SJCRH30 (cell line): ENCODE measurements at regions not wholly inside any gene's neighbourhood (a gene's known extent, or its start where the extent isn't known, plus 50 kb on each side); places are given as distances from the start of the nearest gene placed in this dataset.
A peak's percentile ranks its signal among the peaks of the same experiment; 100 is the strongest.

Source experiments
- DNase-seq, 2 experiments: peaks; one replicate each; pipeline ENCODE4 v3.0.0-alpha.2; 2015 to 2020
- H3K27ac ChIP-seq: fragments of 250-450 bp; sonication (Bioruptor Pico); 2 replicates; pipeline ENCODE4 v1.5.1; 2020; ENCODE audit warnings: mild to moderate bottlenecking, moderate library complexity
- H3K27me3 ChIP-seq: fragments of 250-450 bp; sonication (Bioruptor Pico); 2 replicates; pipeline ENCODE4 v1.5.1; 2020; ENCODE audit warnings: mild to moderate bottlenecking, moderate library complexity
- H3K36me3 ChIP-seq: fragments of 250-450 bp; sonication (Bioruptor Pico); 2 replicates; pipeline ENCODE4 v1.5.1; 2020; ENCODE audit warnings: mild to moderate bottlenecking, moderate library complexity
- H3K4me1 ChIP-seq: fragments of 250-450 bp; sonication (Bioruptor Pico); 2 replicates; pipeline ENCODE4 v1.5.1; 2020; ENCODE audit warnings: mild to moderate bottlenecking, moderate library complexity
- H3K4me3 ChIP-seq: fragments of 250-450 bp; sonication (Bioruptor Pico); 2 replicates; pipeline ENCODE4 v1.5.1; 2020; ENCODE audit warnings: mild to moderate bottlenecking, moderate library complexity
- H3K9me3 ChIP-seq: fragments of 250-450 bp; sonication (Bioruptor Pico); replicated peaks from 2 replicates; pipeline ENCODE4 v1.5.1; 2020; ENCODE audit warnings: mild to moderate bottlenecking, moderate library complexity

DNA sequence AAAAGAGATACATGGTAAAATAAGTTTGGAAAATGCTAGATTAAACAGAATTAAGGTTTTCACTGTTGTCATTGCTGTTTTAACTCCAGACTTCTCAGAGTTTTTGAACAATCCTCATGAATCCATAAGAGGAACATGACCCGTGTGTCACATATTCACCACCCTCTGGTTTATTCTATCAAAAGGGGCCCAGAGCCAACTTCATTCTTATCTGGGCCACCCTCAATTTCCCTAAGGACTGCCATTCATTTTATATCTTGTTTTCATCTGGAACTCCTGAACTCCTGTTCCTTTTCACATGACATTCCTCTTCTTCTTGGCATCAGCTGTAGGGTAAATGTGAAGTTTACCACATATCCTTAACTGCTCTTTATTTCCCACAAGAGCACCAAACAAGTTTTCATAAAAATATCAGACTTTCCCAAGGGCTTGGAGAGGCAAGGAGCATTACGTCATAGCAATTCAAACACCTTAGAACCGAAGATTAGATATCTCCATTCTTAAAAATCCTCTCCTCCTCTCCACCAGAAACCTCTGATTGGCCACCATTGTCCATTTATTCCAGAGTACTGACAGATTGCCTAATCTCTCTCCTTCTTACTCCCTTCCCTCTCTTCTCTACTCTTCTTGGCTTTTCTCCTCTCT, 225.2 kb downstream of the SEC23A start:
- Histone ChIP-seq H3K27ac (no peak overlapping the region), H3K9me3 (0 out of 2 replicates have a peak, but pooled peaks cover 3% of the 10 kb centered on the region), H3K4me1 (no peaks in the 10 kb centered on the region), H3K4me3 (no peak overlapping the region), H3K36me3 (no peaks in the 10 kb centered on the region), H3K27me3 (no peaks in the 10 kb centered on the region)
- no peak for DNase-seq

DNA sequence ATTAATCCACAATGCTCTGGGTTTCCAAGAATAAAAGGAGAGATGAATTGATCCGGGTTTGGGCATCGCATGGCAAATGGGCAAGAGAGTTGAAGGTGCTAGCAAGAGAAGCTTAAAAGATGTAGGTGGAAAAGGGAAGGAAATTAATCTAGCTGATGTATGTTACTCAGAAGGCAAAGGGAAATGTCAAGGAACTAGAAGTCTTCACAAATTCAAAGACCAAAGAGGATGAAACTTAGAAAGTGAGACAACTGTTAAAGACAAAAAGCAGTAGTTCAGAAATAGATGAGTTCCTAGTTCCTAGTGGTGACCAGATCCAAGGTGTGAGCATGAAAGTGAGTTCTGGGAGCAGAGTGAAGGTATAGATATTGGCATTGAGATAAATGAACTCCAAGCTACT, 228.3 kb downstream of the SEC23A start:
- no peak overlapping the region for H3K4me3 ChIP-seq
- H3K9me3 ChIP-seq = 0 out of 2 replicates have a peak, but pooled peaks cover 3% of the 10 kb centered on the region
- H3K36me3 ChIP-seq = no peaks in the 10 kb centered on the region
- no peak overlapping the region for H3K27ac ChIP-seq
- H3K4me1 ChIP-seq = no peaks in the 10 kb centered on the region
- no peak for DNase-seq
- H3K27me3 ChIP-seq = no peaks in the 10 kb centered on the region

- DNase-seq = no peak
- Histone ChIP-seq H3K36me3 (no peaks in the 10 kb centered on the region), H3K27ac (no peak overlapping the region), H3K9me3 (0 out of 2 replicates have a peak, but pooled peaks cover 3% of the 10 kb centered on the region), H3K27me3 (no peaks in the 10 kb centered on the region), H3K4me1 (no peaks in the 10 kb centered on the region), H3K4me3 (no peak overlapping the region)
Observed at GRCh38 chr14:38873941-38874612, 229.0 kb downstream of the SEC23A start.

GRCh38 chr14:38870296-38870836, 232.7 kb downstream of the SEC23A start:
- Histone ChIP-seq H3K9me3 (no peaks in the 10 kb centered on the region), H3K4me3 (no peak overlapping the region), H3K4me1 (peaks cover 17% of the 10 kb centered on the region), H3K36me3 (no peaks in the 10 kb centered on the region), H3K27ac (no peak overlapping the region), H3K27me3 (no peaks in the 10 kb centered on the region)
- no peak for DNase-seq

DNA sequence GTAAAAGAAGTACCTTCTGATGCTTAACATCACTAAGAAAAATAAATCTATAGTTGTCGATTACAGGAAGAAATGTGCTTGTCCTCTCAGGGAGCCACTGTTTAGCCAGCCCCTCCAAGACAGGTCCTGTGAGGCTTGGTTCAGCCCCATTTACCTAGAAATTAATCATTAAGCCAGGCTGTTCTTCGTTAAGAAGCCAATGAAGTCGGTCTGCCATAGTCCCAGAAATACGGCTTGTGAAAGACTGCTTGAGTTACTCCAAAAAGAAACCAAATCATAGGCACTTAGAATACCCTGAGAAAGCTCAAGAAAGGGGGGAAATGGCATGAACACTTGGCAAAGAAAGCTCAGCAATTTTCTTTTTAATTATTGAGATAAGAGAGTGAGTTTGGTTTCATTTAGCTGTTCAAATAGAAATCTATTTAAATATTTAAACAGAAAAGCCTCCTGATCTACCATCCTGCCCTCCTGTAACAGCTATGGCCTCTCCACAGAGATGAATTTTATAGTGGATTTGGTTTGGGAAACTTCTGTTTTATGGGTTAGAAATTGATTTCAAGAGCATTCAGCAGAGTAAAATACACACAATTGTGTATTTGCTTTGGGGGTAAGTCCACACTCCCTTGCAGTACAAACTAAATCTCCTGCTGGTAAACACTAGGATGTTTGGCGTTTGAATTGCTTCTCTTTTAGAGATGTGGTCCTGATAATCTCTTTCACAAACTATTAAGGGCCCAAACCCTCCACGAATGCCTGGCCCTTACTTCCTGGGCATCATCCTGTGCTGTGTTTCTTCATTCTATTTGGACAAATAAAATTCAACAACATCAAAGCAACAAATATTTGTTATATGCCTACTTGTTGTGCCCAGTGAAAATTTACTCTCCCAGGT, 234.4 kb downstream of the SEC23A start:
- Histone ChIP-seq H3K36me3 (no peaks in the 10 kb centered on the region), H3K4me1 (peaks cover 17% of the 10 kb centered on the region), H3K9me3 (no peaks in the 10 kb centered on the region; the same call in 1 of the 2 replicates), H3K4me3 (no peak overlapping the region), H3K27ac (no peak overlapping the region), H3K27me3 (no peaks in the 10 kb centered on the region)
- DNase-seq = no peak

- Histone ChIP-seq H3K27ac (no peak overlapping the region), H3K4me3 (no peak overlapping the region), H3K27me3 (no peaks in the 10 kb centered on the region), H3K36me3 (no peaks in the 10 kb centered on the region), H3K9me3 (no peaks in the 10 kb centered on the region; the same call in 1 of the 2 replicates), H3K4me1 (peaks cover 17% of the 10 kb centered on the region)
- peak; percentile 87 to 96 for DNase-seq
Observed at GRCh38 chr14:38867561-38868150, 235.4 kb downstream of the SEC23A start.

DNA sequence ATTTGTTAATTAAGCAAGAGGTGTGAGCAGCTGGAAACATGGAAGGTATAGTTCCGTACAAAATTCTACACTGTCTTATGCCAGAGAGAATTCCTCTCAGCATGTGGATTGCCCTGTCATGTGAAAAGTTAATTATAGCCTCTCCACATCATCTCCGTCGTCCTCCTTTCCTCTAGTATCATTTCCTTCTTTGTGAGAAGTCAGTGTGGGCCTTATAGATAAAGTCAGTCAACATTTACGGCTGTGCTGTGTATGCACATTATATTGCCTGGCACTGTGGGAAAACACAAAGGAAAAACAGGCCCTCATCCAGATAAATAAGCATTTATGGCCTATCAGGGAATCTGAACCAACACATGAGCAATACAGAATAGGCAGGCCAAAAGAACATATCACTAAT, 236.6 kb downstream of the SEC23A start:
- Histone ChIP-seq H3K27ac (no peak overlapping the region), H3K9me3 (peaks cover 3% of the 10 kb centered on the region; the same call in 1 of the 2 replicates), H3K27me3 (no peaks in the 10 kb centered on the region), H3K4me3 (no peak overlapping the region), H3K36me3 (no peaks in the 10 kb centered on the region), H3K4me1 (peaks cover 17% of the 10 kb centered on the region)
- DNase-seq = peak in 1 of 2 experiments; percentile 14

DNA sequence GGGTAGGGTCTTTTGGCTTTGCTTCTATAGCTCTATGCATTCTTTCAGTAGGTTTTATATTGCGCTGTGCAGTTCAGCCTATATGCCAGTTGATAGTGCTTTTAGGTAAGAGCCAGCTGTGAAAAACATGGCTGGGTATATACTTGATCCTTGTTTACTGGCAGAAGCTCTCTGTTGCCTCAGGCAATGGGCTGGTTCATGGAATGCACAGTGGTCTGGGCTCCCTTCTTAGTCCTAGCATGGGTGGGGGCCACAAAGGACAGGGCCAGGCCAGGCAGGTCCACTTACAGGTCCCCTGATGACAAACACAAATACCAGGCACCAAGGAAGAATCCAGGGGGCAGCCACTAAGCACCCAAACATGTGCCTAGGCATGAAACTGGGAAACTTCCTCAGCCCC, 240.7 kb downstream of the SEC23A start:
- no peaks in the 10 kb centered on the region for H3K36me3 ChIP-seq
- no peak overlapping the region for H3K27ac ChIP-seq
- H3K4me3 ChIP-seq = no peak overlapping the region

GRCh38 chr14:38860530-38860929, 242.5 kb downstream of the SEC23A start:
- no peak overlapping the region for H3K27ac ChIP-seq
- H3K4me3 ChIP-seq = no peak overlapping the region
- H3K27me3 ChIP-seq = no peaks in the 10 kb centered on the region
- H3K9me3 ChIP-seq = peaks cover 7% of the 10 kb centered on the region; the same call in 1 of the 2 replicates
- H3K4me1 ChIP-seq = no peaks in the 10 kb centered on the region
- no peaks in the 10 kb centered on the region for H3K36me3 ChIP-seq
- DNase-seq = no peak

More for the DNA sequence above, 240.7 kb downstream of the SEC23A start:
- no peak for DNase-seq
- H3K9me3 ChIP-seq = peaks cover 3% of the 10 kb centered on the region; the same call in 1 of the 2 replicates
- no peaks in the 10 kb centered on the region for H3K27me3 ChIP-seq
- peaks cover 12% of the 10 kb centered on the region; the same call in 1 of the 2 replicates for H3K4me1 ChIP-seq

DNA sequence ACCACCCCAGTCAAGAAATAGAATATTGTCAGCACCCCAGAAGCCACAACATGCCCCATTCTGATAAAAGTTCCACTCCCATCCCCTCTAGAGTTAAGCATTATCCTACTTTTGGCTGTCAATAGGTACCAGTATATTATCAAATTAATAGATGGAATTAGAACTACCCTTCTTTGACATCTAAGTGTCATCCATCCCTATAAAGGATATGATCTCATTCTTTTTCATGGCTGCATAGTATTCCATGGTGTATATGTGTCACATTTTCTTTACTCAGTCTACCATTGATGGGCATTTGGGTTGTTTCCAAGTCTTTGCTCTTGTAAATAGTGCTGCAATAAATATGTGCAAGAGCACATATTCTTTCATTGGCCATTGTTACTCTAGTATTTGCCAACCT, 246.2 kb downstream of the SEC23A start:
- no peaks in the 10 kb centered on the region for H3K36me3 ChIP-seq
- no peak for DNase-seq

DNA sequence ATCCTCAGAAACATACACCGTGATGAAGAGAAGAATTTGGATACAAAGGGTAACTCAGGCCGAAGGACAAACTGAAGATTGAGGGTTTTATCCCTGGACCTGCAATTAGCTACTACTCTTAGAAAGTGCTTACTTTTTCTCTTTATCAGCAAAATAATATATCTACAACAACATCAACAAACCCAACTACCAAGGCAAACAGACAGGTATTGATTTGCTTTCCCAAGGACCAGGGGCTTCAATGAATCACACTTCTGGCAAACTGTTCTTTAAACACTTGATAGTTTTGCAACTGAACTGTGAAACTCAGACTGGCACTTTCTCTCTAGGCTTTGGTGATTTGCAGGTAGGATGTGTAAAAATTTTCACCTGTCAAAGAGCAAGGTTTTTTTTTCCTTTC, 247.5 kb downstream of the SEC23A start:
- H3K4me3 ChIP-seq = no peak overlapping the region
- no peak overlapping the region for H3K27ac ChIP-seq
- no peak for DNase-seq
- peaks cover 4% of the 10 kb centered on the region; the same call in 1 of the 2 replicates for H3K9me3 ChIP-seq
- no peaks in the 10 kb centered on the region for H3K27me3 ChIP-seq
- H3K4me1 ChIP-seq = no peaks in the 10 kb centered on the region
- H3K36me3 ChIP-seq = no peaks in the 10 kb centered on the region

More for the DNA sequence above, 246.2 kb downstream of the SEC23A start:
- no peaks in the 10 kb centered on the region for H3K27me3 ChIP-seq
- no peaks in the 10 kb centered on the region for H3K4me1 ChIP-seq
- H3K27ac ChIP-seq = no peak overlapping the region
- H3K9me3 ChIP-seq = peaks cover 6% of the 10 kb centered on the region; the same call in 1 of the 2 replicates
- H3K4me3 ChIP-seq = no peak overlapping the region

GRCh38 chr14:38851111-38851510, 251.9 kb downstream of the SEC23A start:
- H3K36me3 ChIP-seq = no peaks in the 10 kb centered on the region
- H3K4me3 ChIP-seq = no peak overlapping the region
- H3K9me3 ChIP-seq = no peaks in the 10 kb centered on the region
- no peaks in the 10 kb centered on the region for H3K27me3 ChIP-seq
- H3K27ac ChIP-seq = no peak overlapping the region
- DNase-seq = no peak
- no peaks in the 10 kb centered on the region for H3K4me1 ChIP-seq

GRCh38 chr14:38850664-38851063, 252.4 kb downstream of the SEC23A start:
- no peaks in the 10 kb centered on the region for H3K4me1 ChIP-seq
- H3K4me3 ChIP-seq = no peak overlapping the region
- DNase-seq = no peak
- no peak overlapping the region for H3K27ac ChIP-seq
- no peaks in the 10 kb centered on the region for H3K9me3 ChIP-seq
- H3K36me3 ChIP-seq = no peaks in the 10 kb centered on the region
- no peaks in the 10 kb centered on the region for H3K27me3 ChIP-seq

DNA sequence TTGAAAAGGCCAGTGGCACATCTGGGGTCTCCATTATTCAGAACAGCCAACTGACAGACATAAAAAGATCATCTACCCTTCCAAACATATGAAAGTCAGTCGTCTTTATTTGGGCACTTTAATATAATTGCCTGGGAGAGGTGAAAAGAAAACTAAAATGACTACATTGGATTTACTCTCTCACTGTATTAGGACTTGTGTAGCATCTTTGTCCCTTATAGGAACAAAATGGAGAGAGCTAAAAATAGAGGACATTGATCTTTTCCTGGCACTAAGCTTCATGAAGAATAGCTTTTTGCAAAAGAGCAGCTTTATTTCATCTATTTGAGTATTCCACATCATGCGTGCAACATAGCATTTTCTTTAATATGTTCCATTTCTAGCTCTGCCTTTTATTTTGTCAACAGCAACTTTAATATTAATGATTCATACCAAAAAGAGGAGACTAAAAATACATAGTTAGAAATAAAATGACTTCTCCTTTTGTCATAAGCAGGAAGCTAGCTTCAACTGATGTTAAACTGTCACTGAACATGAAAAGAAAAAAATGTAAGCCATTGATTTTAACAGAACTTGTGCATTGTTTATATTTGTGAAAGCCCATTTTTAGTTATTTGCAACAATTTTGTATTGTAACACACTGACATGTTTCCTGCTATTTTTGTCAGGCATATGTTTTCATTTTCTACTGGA, 254.6 kb downstream of the SEC23A start:
- 0 out of 2 replicates have a peak, but pooled peaks cover 3% of the 10 kb centered on the region for H3K4me1 ChIP-seq
- no peaks in the 10 kb centered on the region for H3K27me3 ChIP-seq
- no peaks in the 10 kb centered on the region for H3K36me3 ChIP-seq
- H3K27ac ChIP-seq = no peak overlapping the region
- no peak for DNase-seq
- no peaks in the 10 kb centered on the region for H3K9me3 ChIP-seq
- H3K4me3 ChIP-seq = no peak overlapping the region
